ENCODE measurements at regions not wholly inside any gene's neighbourhood (a gene's known extent, or its start where the extent isn't known, plus 50 kb on each side); places are given as distances from the start of the nearest gene placed in this dataset.
"Not testable (repeated sequence)": the region's sequence is repeated elsewhere in the genome, so short reads cannot be mapped to it uniquely, and the experiment has no call there.

DNA sequence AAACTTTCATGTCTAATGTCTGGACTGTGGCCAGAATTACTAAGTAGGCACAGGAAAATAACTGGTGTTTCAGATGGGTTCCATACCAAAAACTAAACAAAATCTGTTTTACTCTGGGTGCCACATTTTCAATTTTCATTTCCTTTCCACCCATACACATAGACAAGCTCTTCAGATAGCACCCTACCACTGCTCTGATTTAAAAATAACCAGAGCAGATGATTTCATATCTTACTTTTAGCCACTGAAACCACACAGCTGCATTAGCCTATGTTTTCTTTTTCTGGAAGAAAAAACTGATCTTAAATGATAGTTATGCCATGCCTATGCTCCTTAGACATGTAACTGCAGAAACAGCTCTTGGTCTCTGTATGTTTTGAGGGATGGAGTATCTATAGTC, 647.6 kb downstream of the CPS1 start:
- H3K36me3 ChIP-seq (ENCODE audit: control insufficient read depth, insufficient read depth, low read length): no peaks in the 10 kb centered on the region
- H3K9ac ChIP-seq (ENCODE audit: low read depth, low read length): no peak overlapping the region
- no peak overlapping the region for H3K4me3 ChIP-seq (ENCODE audit: low read depth, low read length)
- H3K9me3 ChIP-seq (ENCODE audit: control insufficient read depth, insufficient read depth, low read length): no peaks in the 10 kb centered on the region
- H3K27me3 ChIP-seq (ENCODE audit: control insufficient read depth, insufficient read depth, low read length): no peaks in the 10 kb centered on the region
- H3K4me1 ChIP-seq (ENCODE audit: control insufficient read depth, insufficient read depth, low read length): no peaks in the 10 kb centered on the region

DNA sequence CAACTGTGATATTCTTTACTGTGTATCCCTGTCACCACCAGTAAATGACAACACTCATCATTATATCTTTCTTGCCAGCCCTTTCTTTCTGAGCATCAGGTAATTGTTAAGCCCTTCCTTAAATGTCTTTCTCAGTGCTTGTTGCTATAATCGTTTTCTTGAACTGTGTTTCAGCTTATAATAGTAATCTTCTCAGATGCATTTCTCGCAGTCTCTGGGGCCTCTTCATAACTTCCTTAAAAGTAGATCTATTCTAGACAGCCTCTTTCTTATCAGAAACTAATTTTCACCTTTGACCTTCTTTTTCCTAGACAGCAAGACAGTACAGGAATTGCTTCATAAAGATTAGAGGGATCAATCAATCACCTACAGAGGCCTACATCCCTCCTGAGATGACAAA, 648.1 kb downstream of the CPS1 start:
- Histone ChIP-seq H3K4me3 (ENCODE audit: low read depth, low read length) (no peak overlapping the region), H3K36me3 (ENCODE audit: control insufficient read depth, insufficient read depth, low read length) (no peaks in the 10 kb centered on the region), H3K9ac (ENCODE audit: low read depth, low read length) (no peak overlapping the region), H3K4me1 (ENCODE audit: control insufficient read depth, insufficient read depth, low read length) (no peaks in the 10 kb centered on the region), H3K9me3 (ENCODE audit: control insufficient read depth, insufficient read depth, low read length) (no peaks in the 10 kb centered on the region), H3K27me3 (ENCODE audit: control insufficient read depth, insufficient read depth, low read length) (no peaks in the 10 kb centered on the region)

DNA sequence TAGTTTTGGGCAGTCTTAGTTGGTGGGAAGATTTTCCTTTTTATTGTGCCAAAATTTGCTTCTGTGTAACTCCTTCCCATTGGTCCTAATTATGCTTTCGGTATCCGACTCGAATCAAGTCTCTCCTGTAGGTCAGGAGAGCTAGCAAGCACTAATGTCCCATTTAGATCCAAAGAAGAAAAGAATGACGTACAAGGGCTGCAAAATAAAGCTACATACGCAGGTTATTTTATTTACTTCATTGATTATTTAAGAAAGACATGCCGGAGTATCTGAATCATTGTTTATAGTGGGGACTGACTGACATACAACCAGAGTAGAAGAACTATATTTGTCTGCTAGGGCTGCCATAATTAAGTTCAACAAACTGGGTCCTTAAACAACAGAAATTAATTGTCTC, 648.5 kb downstream of the CPS1 start:
- no peaks in the 10 kb centered on the region for H3K27me3 ChIP-seq (ENCODE audit: control insufficient read depth, insufficient read depth, low read length)
- no peak overlapping the region for H3K9ac ChIP-seq (ENCODE audit: low read depth, low read length)
- H3K36me3 ChIP-seq (ENCODE audit: control insufficient read depth, insufficient read depth, low read length): no peaks in the 10 kb centered on the region
- H3K9me3 ChIP-seq (ENCODE audit: control insufficient read depth, insufficient read depth, low read length): no peaks in the 10 kb centered on the region
- no peaks in the 10 kb centered on the region for H3K4me1 ChIP-seq (ENCODE audit: control insufficient read depth, insufficient read depth, low read length)
- no peak overlapping the region for H3K4me3 ChIP-seq (ENCODE audit: low read depth, low read length)

DNA sequence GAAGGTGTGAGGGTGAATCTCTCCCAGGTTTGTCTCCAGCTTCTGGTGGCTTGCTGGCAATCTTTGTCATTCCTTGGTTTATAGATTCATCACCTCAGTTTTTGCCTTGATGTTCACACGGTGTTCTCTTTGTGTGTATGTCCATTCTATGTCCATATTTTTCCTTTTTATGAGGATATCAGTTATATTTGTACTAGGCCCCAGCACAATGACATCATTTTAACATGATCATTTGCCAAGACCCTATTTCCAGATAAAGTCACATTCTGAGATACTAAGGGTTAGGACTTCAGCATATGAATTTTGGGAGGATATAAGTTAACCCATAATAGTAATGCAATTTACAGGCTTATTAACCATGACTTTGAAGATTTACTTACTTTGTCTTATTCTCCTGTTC, 649.0 kb downstream of the CPS1 start:
- H3K27me3 ChIP-seq (ENCODE audit: control insufficient read depth, insufficient read depth, low read length): no peaks in the 10 kb centered on the region
- no peak overlapping the region for H3K9ac ChIP-seq (ENCODE audit: low read depth, low read length)
- H3K36me3 ChIP-seq (ENCODE audit: control insufficient read depth, insufficient read depth, low read length): no peaks in the 10 kb centered on the region
- no peaks in the 10 kb centered on the region for H3K9me3 ChIP-seq (ENCODE audit: control insufficient read depth, insufficient read depth, low read length)
- H3K4me3 ChIP-seq (ENCODE audit: low read depth, low read length): no peak overlapping the region
- no peaks in the 10 kb centered on the region for H3K4me1 ChIP-seq (ENCODE audit: control insufficient read depth, insufficient read depth, low read length)

DNA sequence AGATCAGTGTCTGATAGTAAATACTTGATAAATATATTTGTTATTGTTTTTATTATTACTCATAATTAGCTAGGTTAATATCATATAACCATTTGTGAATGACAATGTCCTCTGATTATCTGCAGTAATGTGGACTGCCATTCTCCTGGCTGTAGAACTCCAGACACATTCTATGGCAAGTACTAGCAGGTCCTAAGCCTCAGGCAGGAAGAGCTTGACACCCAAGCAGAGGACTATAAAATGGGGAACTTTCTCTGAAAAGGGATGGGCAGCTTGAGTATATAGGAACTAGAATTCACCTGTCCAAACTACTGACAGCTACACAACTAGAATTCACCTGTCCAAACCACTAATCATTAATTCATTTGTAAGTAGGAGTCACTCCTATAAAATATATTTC, 649.4 kb downstream of the CPS1 start:
- no peak overlapping the region for H3K9ac ChIP-seq (ENCODE audit: low read depth, low read length)
- no peak overlapping the region for H3K4me3 ChIP-seq (ENCODE audit: low read depth, low read length)
- H3K9me3 ChIP-seq (ENCODE audit: control insufficient read depth, insufficient read depth, low read length): no peaks in the 10 kb centered on the region
- H3K27me3 ChIP-seq (ENCODE audit: control insufficient read depth, insufficient read depth, low read length): no peaks in the 10 kb centered on the region
- H3K4me1 ChIP-seq (ENCODE audit: control insufficient read depth, insufficient read depth, low read length): no peaks in the 10 kb centered on the region
- H3K36me3 ChIP-seq (ENCODE audit: control insufficient read depth, insufficient read depth, low read length): no peaks in the 10 kb centered on the region

DNA sequence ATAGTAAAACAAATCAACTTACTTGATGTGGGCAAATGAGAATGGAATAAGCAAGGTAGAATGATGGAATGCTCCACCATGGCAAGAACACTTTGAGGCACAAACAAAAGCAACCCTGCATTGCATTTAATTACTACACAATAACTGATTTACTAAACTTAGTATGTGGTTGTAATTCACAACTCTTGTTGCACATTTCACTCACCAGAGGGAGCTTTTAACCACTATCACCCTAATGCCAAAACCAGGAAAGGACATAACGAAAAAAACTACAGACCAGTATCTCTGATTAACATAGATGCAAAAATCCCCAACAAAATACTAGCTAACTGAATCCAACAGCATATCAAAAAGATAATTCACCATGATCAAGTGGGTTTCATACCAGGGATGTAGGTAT, 659.8 kb downstream of the CPS1 start:
- Histone ChIP-seq H3K4me1 (ENCODE audit: control insufficient read depth, insufficient read depth, low read length) (no peaks in the 10 kb centered on the region), H3K9ac (ENCODE audit: low read depth, low read length) (no peak overlapping the region), H3K36me3 (ENCODE audit: control insufficient read depth, insufficient read depth, low read length) (no peaks in the 10 kb centered on the region)

DNA sequence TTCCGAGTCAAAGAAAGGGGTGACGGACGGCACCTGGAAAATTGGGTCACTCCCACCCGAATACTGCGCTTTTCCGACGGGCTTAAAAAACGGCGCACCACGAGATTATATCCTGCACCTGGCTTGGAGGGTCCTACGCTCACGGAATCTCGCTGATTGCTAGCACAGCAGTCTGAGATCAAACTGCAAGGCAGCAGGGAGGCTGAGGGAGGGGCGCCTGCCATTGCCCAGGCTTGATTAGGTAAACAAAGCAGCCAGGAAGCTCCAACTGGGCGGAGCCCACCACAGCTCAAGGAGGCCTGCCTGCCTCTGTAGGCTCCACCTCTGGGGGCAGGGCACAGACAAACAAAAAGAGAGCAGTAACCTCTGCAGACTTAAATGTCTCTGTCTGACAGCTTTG, 663.1 kb downstream of the CPS1 start:
- not testable (repeated sequence) for H3K9me3 ChIP-seq (ENCODE audit: control insufficient read depth, insufficient read depth, low read length); H3K4me3 ChIP-seq (ENCODE audit: low read depth, low read length); H3K36me3 ChIP-seq (ENCODE audit: control insufficient read depth, insufficient read depth, low read length); H3K9ac ChIP-seq (ENCODE audit: low read depth, low read length); H3K4me1 ChIP-seq (ENCODE audit: control insufficient read depth, insufficient read depth, low read length); H3K27me3 ChIP-seq (ENCODE audit: control insufficient read depth, insufficient read depth, low read length)

More for the DNA sequence above, 659.8 kb downstream of the CPS1 start:
- Histone ChIP-seq H3K27me3 (ENCODE audit: control insufficient read depth, insufficient read depth, low read length) (no peaks in the 10 kb centered on the region), H3K9me3 (ENCODE audit: control insufficient read depth, insufficient read depth, low read length) (no peaks in the 10 kb centered on the region), H3K4me3 (ENCODE audit: low read depth, low read length) (no peak overlapping the region)

DNA sequence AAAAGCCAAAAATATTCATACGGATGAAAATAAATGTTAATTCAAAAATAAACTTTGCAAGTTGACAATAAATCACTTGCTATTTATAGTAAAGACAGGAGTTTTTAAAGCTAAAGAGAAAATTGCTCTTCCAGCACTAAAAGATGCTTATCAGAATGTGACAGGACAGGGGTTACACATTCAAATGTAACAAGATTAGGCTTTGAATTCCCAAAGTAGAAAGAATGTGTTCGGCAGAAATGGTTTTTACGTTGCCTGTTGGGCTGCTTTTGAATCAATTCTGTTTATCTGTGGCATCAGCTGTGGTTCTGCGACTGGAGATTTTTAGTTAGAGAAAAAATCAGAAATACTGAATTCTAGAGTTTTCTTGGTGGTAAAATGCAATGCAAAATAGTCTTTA, 669.4 kb downstream of the CPS1 start:
- Histone ChIP-seq H3K27me3 (ENCODE audit: control insufficient read depth, insufficient read depth, low read length) (no peaks in the 10 kb centered on the region), H3K9ac (ENCODE audit: low read depth, low read length) (no peak overlapping the region), H3K9me3 (ENCODE audit: control insufficient read depth, insufficient read depth, low read length) (no peaks in the 10 kb centered on the region), H3K36me3 (ENCODE audit: control insufficient read depth, insufficient read depth, low read length) (no peaks in the 10 kb centered on the region), H3K4me1 (ENCODE audit: control insufficient read depth, insufficient read depth, low read length) (no peaks in the 10 kb centered on the region), H3K4me3 (ENCODE audit: low read depth, low read length) (no peak overlapping the region)

DNA sequence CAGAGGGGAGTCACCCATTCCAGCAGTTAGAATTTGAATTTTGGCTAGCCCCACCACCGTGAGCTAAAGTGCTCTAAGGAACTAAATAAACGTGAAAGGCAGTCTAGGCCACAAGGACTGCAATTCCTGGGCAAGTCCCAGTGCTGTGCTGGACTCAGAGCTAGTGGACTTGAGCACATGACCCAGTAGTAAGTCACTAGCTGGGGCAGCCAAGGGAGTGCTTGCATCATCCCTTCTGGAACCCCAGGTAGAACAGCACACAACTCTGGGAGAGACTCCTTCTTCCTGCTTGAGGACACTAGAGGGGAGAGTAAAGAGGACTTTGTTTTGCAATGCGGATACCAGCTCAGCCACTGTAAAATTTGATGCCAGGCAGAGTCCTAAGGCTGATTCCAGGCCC, 672.2 kb downstream of the CPS1 start:
- no peak overlapping the region for H3K4me3 ChIP-seq (ENCODE audit: low read depth, low read length)
- H3K27me3 ChIP-seq (ENCODE audit: control insufficient read depth, insufficient read depth, low read length): no peaks in the 10 kb centered on the region
- no peak overlapping the region for H3K9ac ChIP-seq (ENCODE audit: low read depth, low read length)
- H3K9me3 ChIP-seq (ENCODE audit: control insufficient read depth, insufficient read depth, low read length): no peaks in the 10 kb centered on the region
- H3K4me1 ChIP-seq (ENCODE audit: control insufficient read depth, insufficient read depth, low read length): no peaks in the 10 kb centered on the region
- H3K36me3 ChIP-seq (ENCODE audit: control insufficient read depth, insufficient read depth, low read length): no peaks in the 10 kb centered on the region

DNA sequence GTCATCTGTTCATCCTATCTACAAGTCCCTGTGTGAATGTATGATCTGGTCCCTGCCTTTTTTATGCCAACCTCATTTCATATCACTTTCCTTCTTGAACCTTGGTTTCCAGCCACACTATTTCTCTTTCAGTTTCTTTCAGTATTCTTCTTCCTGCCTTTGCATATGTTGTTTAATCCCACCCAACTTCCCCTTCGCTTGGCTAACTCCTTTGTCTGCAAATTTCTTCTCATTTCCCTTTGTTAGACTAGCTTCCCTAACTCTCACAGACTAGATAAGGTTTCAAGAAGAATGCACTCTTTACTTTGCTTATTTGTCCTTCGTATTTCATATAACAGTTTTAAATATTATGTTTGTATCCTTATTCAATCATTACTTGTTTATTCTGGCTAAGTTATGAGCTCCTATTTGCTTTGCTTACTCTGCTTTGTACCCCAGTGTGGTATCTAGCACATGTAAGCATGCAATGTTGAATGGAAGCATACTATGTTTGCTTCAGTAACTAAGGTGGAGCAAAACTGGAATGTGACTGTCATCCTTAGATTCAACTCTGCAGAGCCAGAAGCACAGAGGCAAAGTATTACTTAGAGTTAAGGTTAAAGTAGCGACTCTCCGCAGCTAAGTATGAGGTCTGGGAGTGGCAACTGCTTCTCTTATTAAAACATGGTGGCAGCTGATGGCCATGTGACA, 681.3 kb downstream of the CPS1 start:
- Histone ChIP-seq H3K36me3 (ENCODE audit: control insufficient read depth, insufficient read depth, low read length) (no peaks in the 10 kb centered on the region), H3K4me3 (ENCODE audit: low read depth, low read length) (no peak overlapping the region), H3K4me1 (ENCODE audit: control insufficient read depth, insufficient read depth, low read length) (no peaks in the 10 kb centered on the region), H3K9me3 (ENCODE audit: control insufficient read depth, insufficient read depth, low read length) (no peaks in the 10 kb centered on the region), H3K27me3 (ENCODE audit: control insufficient read depth, insufficient read depth, low read length) (no peaks in the 10 kb centered on the region), H3K9ac (ENCODE audit: low read depth, low read length) (no peak overlapping the region)

DNA sequence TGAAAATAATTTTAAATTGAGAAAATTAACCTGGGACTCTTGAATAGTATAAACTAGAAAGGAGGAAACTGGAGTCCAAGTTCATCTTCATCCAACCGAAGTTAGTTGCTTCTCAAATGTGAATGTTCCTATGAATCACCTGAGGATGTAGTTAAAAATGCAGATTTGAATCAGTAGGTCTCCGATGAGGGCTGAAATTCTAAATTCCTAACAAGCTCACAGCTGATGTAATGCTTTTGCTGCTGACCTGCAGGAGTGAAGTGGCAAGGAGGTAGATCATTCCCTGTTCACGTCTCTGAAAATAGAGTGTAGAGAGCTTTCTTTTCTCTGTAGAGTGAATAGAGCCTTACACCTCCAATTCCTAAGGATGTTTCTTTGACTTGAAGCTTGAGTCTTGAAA, 685.5 kb downstream of the CPS1 start:
- Histone ChIP-seq H3K27me3 (ENCODE audit: control insufficient read depth, insufficient read depth, low read length) (no peaks in the 10 kb centered on the region), H3K4me1 (ENCODE audit: control insufficient read depth, insufficient read depth, low read length) (no peaks in the 10 kb centered on the region), H3K36me3 (ENCODE audit: control insufficient read depth, insufficient read depth, low read length) (no peaks in the 10 kb centered on the region), H3K9me3 (ENCODE audit: control insufficient read depth, insufficient read depth, low read length) (no peaks in the 10 kb centered on the region), H3K9ac (ENCODE audit: low read depth, low read length) (no peak overlapping the region), H3K4me3 (ENCODE audit: low read depth, low read length) (no peak overlapping the region)

DNA sequence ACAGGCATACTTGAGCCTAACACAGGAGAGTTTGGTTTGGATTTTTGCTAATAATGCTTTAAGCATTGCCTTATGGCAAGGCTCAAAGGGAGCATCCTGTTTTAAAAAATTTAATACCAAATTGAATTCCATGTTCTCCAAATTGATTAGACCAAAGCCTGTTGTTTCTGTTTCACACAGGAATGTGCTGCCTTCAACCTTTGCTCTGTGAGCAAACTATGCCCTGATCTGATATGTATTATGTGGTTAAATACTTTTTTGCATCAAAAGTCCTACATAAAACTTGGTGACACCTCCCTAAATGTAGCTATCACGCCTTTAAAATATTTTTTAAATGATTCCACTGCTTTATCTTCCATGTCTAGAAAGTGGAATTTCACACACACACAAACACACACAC, 691.4 kb downstream of the CPS1 start:
- Histone ChIP-seq H3K4me1 (ENCODE audit: control insufficient read depth, insufficient read depth, low read length) (peaks cover 3% of the 10 kb centered on the region), H3K9me3 (ENCODE audit: control insufficient read depth, insufficient read depth, low read length) (no peaks in the 10 kb centered on the region), H3K9ac (ENCODE audit: low read depth, low read length) (no peak overlapping the region), H3K36me3 (ENCODE audit: control insufficient read depth, insufficient read depth, low read length) (no peaks in the 10 kb centered on the region), H3K4me3 (ENCODE audit: low read depth, low read length) (no peak overlapping the region), H3K27me3 (ENCODE audit: control insufficient read depth, insufficient read depth, low read length) (no peaks in the 10 kb centered on the region)

Measured in iPS-15b (cell line).